ENCODE measurements at regions not wholly inside any gene's neighbourhood (a gene's known extent, or its start where the extent isn't known, plus 50 kb on each side); places are given as distances from the start of the nearest gene placed in this dataset.

DNA sequence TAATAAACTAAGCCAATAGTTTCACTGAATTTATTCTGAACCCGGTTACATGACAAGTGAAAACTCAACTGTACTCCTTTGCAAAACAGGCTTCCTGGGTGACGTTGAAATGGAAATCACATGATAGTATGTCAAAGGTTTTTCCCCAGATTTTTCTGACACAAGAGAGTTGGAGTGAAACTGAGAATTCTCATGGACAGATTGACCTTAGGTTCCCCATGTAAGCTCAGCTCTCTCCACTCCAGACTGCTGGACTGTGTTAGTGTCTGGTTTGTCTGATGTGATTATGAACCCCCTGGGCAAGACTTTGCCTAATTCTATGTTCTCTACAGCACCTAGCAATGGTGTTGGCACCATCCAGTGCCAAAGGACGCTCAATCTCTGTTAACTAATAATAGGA lies 219.7 kb upstream of the COL8A1 start:
- TF ChIP-seq CTCF (IDR thresholded peaks at IDR 0.05) (no peak), POLR2A (IDR thresholded peaks at IDR 0.05) (no peak)

All from esophagus squamous epithelium (tissue), 4 donors.